Mesenchymal stem cell (in vitro differentiated cells and primary cell): ENCODE measurements at regions not wholly inside any gene's neighbourhood (a gene's known extent, or its start where the extent isn't known, plus 50 kb on each side); places are given as distances from the start of the nearest gene placed in this dataset.
A peak's percentile ranks its signal among the peaks of the same experiment; 100 is the strongest.

Source experiments
- DNase-seq: peaks from one replicate; pipeline ENCODE4 v3.0.0-alpha.2; 2013
- H2AFZ ChIP-seq: one replicate; pipeline ENCODE4 v1.6.1; 2013; ENCODE audit warnings: low read depth, mild to moderate bottlenecking, control low read depth, inconsistent platforms, low read length, moderate library complexity
- H2AK5ac ChIP-seq: 2 replicates; pipeline ENCODE4 v1.6.1; 2013; ENCODE audit warnings: low read length, moderate library complexity, mild to moderate bottlenecking, inconsistent platforms; ENCODE audit not compliant: severe bottlenecking
- H2BK120ac ChIP-seq: one replicate; pipeline ENCODE4 v1.6.1; 2013; ENCODE audit warnings: low read depth, mild to moderate bottlenecking, inconsistent platforms, low read length, moderate library complexity
- H2BK12ac ChIP-seq, 2 experiments: one replicate each; pipeline ENCODE4 v1.6.1; 2013; ENCODE audit warnings: inconsistent platforms in 2 of 2, low read length in 2 of 2, mild to moderate bottlenecking in 2 of 2, moderate library complexity in 2 of 2, control low read depth in 1 of 2
- H2BK15ac ChIP-seq: one replicate; pipeline ENCODE4 v1.6.1; 2013; ENCODE audit warnings: mild to moderate bottlenecking, low read depth, inconsistent platforms; ENCODE audit not compliant: poor library complexity, severe bottlenecking
- H2BK5ac ChIP-seq: 2 replicates; pipeline ENCODE4 v1.6.1; 2013; ENCODE audit warnings: low read depth, mild to moderate bottlenecking, low read length, control low read depth, inconsistent platforms; ENCODE audit not compliant: poor library complexity, severe bottlenecking
- H3K14ac ChIP-seq, 2 experiments: one replicate each; pipeline ENCODE4 v1.6.1; 2013; ENCODE audit warnings: inconsistent platforms in 2 of 2, low read length in 2 of 2, control low read depth in 1 of 2, mild to moderate bottlenecking in 1 of 2, moderate library complexity in 1 of 2
- H3K18ac ChIP-seq, 2 experiments: one replicate each; pipeline ENCODE4 v1.6.1; 2013; ENCODE audit warnings: inconsistent platforms in 2 of 2, low read length in 2 of 2, control low read depth in 1 of 2, low read depth in 1 of 2, mild to moderate bottlenecking in 1 of 2
- H3K23ac ChIP-seq, 2 experiments: one replicate each; pipeline ENCODE4 v1.6.1; 2013; ENCODE audit warnings: inconsistent platforms in 2 of 2, low read length in 2 of 2, mild to moderate bottlenecking in 2 of 2, moderate library complexity in 2 of 2, control low read depth in 1 of 2
- H3K27ac ChIP-seq: 2 replicates; pipeline ENCODE4 v1.5.1; 2013; ENCODE audit warnings: mild to moderate bottlenecking, moderate library complexity, low read length, control low read depth, inconsistent platforms; ENCODE audit not compliant: poor library complexity, severe bottlenecking
- H3K27me3 ChIP-seq, 2 experiments: 2 replicates each; pipeline versions ENCODE4 v1.6.1 to v1.7.0; 2013; ENCODE audit warnings: low read length in 2 of 2, mild to moderate bottlenecking in 2 of 2, moderate library complexity in 2 of 2, control low read depth in 1 of 2, inconsistent platforms in 1 of 2; ENCODE audit not compliant: control insufficient read depth in 1 of 2, insufficient read depth in 1 of 2
- H3K36me3 ChIP-seq, 2 experiments: 2 replicates each; pipeline versions ENCODE4 v1.6.1 to v1.7.0; 2013; ENCODE audit warnings: low read length in 2 of 2, control low read depth in 1 of 2, inconsistent platforms in 1 of 2, low read depth in 1 of 2, mild to moderate bottlenecking in 1 of 2; ENCODE audit not compliant: insufficient read depth in 2 of 2, control insufficient read depth in 1 of 2
- H3K4ac ChIP-seq, 2 experiments: one replicate each; pipeline ENCODE4 v1.6.1; 2013; ENCODE audit warnings: inconsistent platforms in 2 of 2, low read length in 2 of 2, mild to moderate bottlenecking in 2 of 2, moderate library complexity in 2 of 2, control low read depth in 1 of 2, low read depth in 1 of 2
- H3K4me1 ChIP-seq: 2 replicates; pipeline ENCODE4 v1.6.1; 2013; ENCODE audit warnings: low read depth, low read length, control low read depth; ENCODE audit not compliant: control insufficient read depth, insufficient read depth
- H3K4me2 ChIP-seq: 2 replicates; pipeline ENCODE4 v1.6.1; 2013; ENCODE audit warnings: low read length, mild to moderate bottlenecking, inconsistent platforms; ENCODE audit not compliant: poor library complexity, severe bottlenecking
- H3K4me3 ChIP-seq, 2 experiments: 2 replicates each; pipeline versions ENCODE4 v1.5.1 to v1.7.0; 2013; ENCODE audit warnings: low read length in 2 of 2, mild to moderate bottlenecking in 2 of 2, control low read depth in 1 of 2, low read depth in 1 of 2; ENCODE audit not compliant: insufficient read depth in 1 of 2
- H3K79me1 ChIP-seq: replicated peaks from 2 replicates; pipeline ENCODE4 v1.6.1; 2013; ENCODE audit warnings: mild to moderate bottlenecking, control low read depth, low read length, inconsistent platforms; ENCODE audit not compliant: poor library complexity, severe bottlenecking
- H3K9ac ChIP-seq: 2 replicates; pipeline ENCODE4 v1.7.0; 2013; ENCODE audit warnings: mild to moderate bottlenecking, low read length, moderate library complexity
- H3K9me3 ChIP-seq: 2 replicates; pipeline ENCODE4 v1.7.0; 2013; ENCODE audit warnings: mild to moderate bottlenecking, low read length; ENCODE audit not compliant: control insufficient read depth
- H4K8ac ChIP-seq: one replicate; pipeline ENCODE4 v1.6.1; 2013; ENCODE audit warnings: inconsistent platforms, mild to moderate bottlenecking, low read length, moderate library complexity
- H4K91ac ChIP-seq: one replicate; pipeline ENCODE4 v1.6.1; 2013; ENCODE audit warnings: mild to moderate bottlenecking, low read length, inconsistent platforms
- WGBS: methylation state at CpG from one replicate; pipeline ENCODE4 v1.1.7; 2013; ENCODE audit warnings: mixed read lengths; 5-methylcytosine and 5-hydroxymethylcytosine counted together

DNA sequence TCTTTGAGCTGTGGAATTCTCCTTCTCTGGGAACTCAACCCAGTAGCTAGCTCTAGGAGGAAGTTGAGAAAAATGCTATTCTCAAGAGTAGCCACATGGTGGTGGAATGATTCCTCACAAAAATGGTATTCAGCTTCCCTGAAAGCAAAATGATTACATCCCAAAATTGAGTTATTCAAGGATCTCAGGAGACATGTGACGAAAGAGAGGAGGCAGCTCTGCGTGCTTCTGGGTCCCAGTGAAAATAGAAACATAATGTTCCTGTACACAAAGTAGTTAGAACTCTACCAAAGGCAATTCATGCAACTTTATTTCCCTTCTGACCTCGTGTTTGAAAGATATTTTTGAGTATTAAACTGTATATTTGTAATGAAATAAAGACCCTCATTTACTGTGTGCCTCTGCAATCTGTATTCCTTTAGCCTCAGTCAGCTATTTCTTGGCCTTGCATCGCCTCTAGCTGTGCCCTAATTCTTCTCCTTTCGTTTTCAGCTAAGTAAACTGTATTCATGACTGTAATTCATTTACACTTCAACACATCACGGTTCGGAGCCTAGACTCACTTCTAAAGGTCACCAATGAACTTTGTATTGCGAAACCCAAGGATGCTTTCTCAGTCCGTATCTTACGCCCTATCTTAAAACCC is 167.3 kb downstream of the FASLG start:
- Histone ChIP-seq H4K91ac (no peak overlapping the region), H3K36me3 (no peaks in the 10 kb centered on the region), H3K27ac (peak overlapping the region; percentile 75), H3K4me2 (no peak overlapping the region), H2AFZ (no peak overlapping the region), H2BK120ac (no peak overlapping the region), H3K4me1 (peaks cover 3% of the 10 kb centered on the region), H3K27me3 (no peaks in the 10 kb centered on the region), H2BK12ac (peak overlapping the region in 1 of 2 experiments; percentile 29), H2AK5ac (no peak overlapping the region), H3K14ac (no peak overlapping the region), H3K23ac (no peak overlapping the region), H2BK5ac (no peak overlapping the region), H3K9me3 (no peaks in the 10 kb centered on the region), H3K4me3 (peak overlapping the region in 1 of 2 experiments; percentile 64), H4K8ac (peak overlapping the region; percentile 45), H3K18ac (peak overlapping the region; percentile 18 to 81), H3K4ac (peak overlapping the region in 1 of 2 experiments; percentile 59), H2BK15ac (no peak overlapping the region), H3K9ac (peak overlapping the region; percentile 69), H3K79me1 (no peaks in the 10 kb centered on the region)
- WGBS = 14% methylated on average over 7 of the region's 10 CpGs
- peak; percentile 96 for DNase-seq

DNA sequence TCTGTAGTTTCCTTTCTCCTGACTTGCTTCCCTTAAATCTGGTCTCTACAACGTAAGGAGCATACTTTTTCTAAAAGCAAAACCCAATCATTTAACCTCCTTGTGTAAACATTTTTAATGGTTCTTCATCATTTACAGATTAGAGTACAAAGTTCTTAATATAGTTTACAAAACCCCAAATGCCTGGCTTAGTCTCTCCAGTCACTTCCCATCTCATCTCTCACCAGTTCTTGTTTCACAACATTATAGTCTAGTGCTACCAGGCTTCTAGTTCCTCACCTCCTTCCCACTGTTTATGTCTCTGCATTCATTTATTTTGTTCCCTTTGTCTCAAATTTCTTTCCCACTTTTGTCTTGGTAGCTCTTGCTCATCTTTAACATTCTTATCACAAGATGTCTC is 168.4 kb downstream of the FASLG start:
- Histone ChIP-seq H3K14ac (no peak overlapping the region), H2BK5ac (no peak overlapping the region), H3K4me1 (peaks cover 3% of the 10 kb centered on the region), H3K27ac (no peak overlapping the region), H3K27me3 (no peaks in the 10 kb centered on the region), H3K23ac (no peak overlapping the region), H4K91ac (no peak overlapping the region), H3K4me2 (no peak overlapping the region), H3K4me3 (no peak overlapping the region), H3K4ac (no peak overlapping the region), H2BK120ac (no peak overlapping the region), H2AFZ (no peak overlapping the region), H2AK5ac (no peak overlapping the region), H4K8ac (no peak overlapping the region), H2BK15ac (no peak overlapping the region), H3K9ac (no peak overlapping the region), H3K36me3 (no peaks in the 10 kb centered on the region), H2BK12ac (no peak overlapping the region), H3K79me1 (no peaks in the 10 kb centered on the region), H3K9me3 (no peaks in the 10 kb centered on the region), H3K18ac (no peak overlapping the region)
- DNase-seq = peak; percentile 83
- no CpG with 5 or more reads among the region's 1 CpG for WGBS

DNA sequence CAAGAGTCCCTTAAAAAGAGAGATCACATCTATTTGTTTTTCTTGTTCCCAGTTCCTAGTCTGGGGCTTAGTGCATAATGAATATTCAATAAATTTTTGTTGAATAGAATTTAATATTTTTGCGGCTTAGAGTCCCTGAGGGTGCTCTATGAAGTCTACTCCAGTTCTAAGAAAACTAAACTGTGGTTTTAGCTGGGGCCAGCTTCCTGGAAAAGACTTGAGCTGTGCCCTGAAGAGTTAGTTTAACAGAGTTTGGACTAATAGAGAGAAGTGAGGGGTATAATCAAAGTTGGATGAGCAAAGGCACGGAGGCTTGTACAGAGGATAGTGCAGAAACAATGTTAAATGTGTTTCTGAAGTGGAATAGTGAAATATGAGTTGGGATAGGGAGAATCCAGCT is 168.9 kb downstream of the FASLG start:
- Histone ChIP-seq H3K9ac (no peak overlapping the region), H3K4me3 (no peak overlapping the region), H3K4me2 (no peak overlapping the region), H3K36me3 (no peaks in the 10 kb centered on the region), H3K4me1 (peaks cover 3% of the 10 kb centered on the region), H3K27me3 (no peaks in the 10 kb centered on the region), H2BK15ac (no peak overlapping the region), H2BK120ac (peak overlapping the region; percentile 69), H2AK5ac (no peak overlapping the region), H3K23ac (no peak overlapping the region), H2AFZ (no peak overlapping the region), H3K14ac (no peak overlapping the region), H3K27ac (no peak overlapping the region), H2BK12ac (peak overlapping the region in 1 of 2 experiments; percentile 92), H2BK5ac (no peak overlapping the region), H3K79me1 (no peaks in the 10 kb centered on the region), H4K8ac (no peak overlapping the region), H3K18ac (peak overlapping the region; percentile 5 to 65), H3K4ac (peak overlapping the region; percentile 39 to 92), H4K91ac (no peak overlapping the region), H3K9me3 (no peaks in the 10 kb centered on the region)
- DNase-seq = no peak
- whole genome bisulfite sequencing = 98% methylated on average over 2 of the region's 2 CpGs

DNA sequence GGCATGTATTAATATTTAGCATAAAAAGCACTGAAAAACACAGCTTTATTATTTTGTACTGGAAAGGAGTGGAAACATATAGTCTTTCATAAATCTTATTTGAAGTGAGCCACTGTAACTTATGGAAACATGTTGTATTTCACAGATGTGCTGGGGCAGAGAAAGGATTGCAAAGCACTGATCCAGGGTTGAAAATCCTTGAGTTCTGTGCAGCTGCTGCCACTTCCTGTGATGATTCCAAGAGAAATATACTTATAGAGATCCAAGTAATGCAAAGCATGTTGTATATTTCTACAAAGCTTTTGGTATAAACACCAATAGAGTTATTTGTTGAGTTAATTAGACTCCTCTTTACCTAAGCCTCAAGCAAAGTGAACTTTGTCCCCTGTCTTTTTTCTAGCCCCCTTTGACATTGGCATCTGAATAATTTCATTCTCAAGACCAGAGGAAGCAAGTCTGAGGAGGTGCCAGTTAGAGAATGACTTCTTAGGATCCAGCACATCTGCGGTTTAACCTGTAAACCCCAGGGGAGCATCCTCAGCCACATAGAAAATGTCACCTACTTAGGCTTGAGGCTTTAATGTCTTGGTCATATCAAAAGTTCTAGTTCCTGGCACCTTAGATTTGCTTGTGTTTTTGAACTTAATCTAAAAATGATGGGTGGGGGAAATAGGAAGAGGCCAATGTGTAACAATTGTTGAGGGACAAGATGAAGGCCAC is 173.3 kb downstream of the FASLG start:
- Histone ChIP-seq H2BK15ac (no peak overlapping the region), H3K23ac (no peak overlapping the region), H2AK5ac (no peak overlapping the region), H3K4me3 (no peak overlapping the region), H2BK120ac (no peak overlapping the region), H4K8ac (no peak overlapping the region), H2BK5ac (no peak overlapping the region), H3K9ac (no peak overlapping the region), H3K36me3 (no peaks in the 10 kb centered on the region), H3K27ac (no peak overlapping the region), H3K79me1 (no peaks in the 10 kb centered on the region), H2BK12ac (peak overlapping the region in 1 of 2 experiments; percentile 69), H2AFZ (no peak overlapping the region), H3K4me2 (no peak overlapping the region), H3K18ac (peak overlapping the region; percentile 19 to 62), H3K9me3 (no peaks in the 10 kb centered on the region), H3K27me3 (no peaks in the 10 kb centered on the region), H4K91ac (no peak overlapping the region), H3K14ac (no peak overlapping the region), H3K4ac (peak overlapping the region in 1 of 2 experiments; percentile 11), H3K4me1 (no peaks in the 10 kb centered on the region)
- no peak for DNase-seq
- 86% methylated on average over 1 of the region's 1 CpG for WGBS
